DMS114 treated with DMSO at 0.1 percent for 48 hours (cell line): ENCODE measurements at regions not wholly inside any gene's neighbourhood (a gene's known extent, or its start where the extent isn't known, plus 50 kb on each side); places are given as distances from the start of the nearest gene placed in this dataset.
"Not testable (repeated sequence)": the region's sequence is repeated elsewhere in the genome, so short reads cannot be mapped to it uniquely, and the experiment has no call there.

ENCODE experiments used
- DNase-seq: peaks from one replicate; lab custom pipeline; 2025; ENCODE audit not compliant: unreplicated experiment; lab: John Stamatoyannopoulos, UW

DNA sequence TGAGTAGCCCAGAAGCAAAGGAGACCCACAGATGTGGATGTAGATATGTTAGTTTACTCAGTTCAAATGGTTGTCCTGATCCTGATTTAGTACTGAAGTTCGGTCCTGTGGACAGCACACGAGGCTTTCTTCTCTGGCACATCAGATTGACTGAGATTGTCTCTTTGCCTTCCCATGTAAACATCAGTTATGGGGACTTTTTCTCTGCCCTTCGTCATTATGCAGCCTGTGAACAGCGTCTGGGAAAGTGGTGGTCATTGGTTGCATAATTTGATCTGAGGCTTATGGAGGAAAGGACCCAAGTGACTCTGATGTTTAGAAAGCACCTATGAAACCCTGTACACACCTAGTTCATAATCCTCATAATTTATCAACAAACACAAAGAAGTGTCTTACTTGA lies 264.5 kb upstream of the SGCG start:
- DNase-seq = not testable (repeated sequence)

DNA sequence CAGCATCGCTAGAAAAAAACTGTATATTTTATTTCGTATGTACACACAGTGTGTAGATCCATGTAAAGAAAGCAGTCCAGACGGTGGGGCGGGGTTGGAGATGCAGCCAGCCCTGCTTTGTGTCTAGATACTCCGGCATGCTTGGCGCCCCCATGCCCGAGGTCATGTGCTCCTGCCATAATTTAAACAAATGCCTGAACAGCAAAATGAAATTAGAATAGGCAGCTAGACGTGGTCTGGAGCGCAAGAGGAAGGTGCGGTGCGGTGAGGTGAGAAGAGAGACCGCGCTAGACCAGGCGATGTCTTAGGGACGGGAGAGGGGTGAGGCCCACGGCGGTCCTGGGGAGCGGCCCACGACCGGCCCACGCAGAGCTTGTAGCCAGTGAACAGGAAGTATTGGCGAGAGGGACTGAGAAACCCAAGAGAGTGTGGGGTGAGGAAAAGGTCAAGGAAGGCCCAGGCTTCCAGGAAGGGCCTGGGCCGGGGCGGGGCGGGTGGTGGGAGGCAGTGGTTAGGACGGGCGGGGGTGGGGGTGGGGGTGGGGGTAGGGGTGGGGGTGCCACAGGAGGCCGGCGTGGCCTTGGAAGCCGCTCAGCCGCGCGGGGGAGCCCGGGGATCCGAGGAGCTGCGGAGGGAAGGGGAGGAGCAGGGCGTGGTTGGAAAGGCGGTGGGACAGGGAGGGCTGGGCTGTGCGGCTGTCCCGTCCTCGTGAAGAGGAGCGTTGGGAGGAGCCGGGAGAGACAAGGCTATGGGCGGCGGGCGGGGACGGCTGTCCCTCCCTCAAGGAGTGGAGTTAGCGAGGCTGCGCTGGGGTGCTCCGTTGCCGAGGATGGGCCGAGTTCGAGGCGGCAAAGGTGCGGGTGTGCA lies 254.7 kb upstream of the SGCG start:
- peak; percentile 49 for DNase-seq

DNA sequence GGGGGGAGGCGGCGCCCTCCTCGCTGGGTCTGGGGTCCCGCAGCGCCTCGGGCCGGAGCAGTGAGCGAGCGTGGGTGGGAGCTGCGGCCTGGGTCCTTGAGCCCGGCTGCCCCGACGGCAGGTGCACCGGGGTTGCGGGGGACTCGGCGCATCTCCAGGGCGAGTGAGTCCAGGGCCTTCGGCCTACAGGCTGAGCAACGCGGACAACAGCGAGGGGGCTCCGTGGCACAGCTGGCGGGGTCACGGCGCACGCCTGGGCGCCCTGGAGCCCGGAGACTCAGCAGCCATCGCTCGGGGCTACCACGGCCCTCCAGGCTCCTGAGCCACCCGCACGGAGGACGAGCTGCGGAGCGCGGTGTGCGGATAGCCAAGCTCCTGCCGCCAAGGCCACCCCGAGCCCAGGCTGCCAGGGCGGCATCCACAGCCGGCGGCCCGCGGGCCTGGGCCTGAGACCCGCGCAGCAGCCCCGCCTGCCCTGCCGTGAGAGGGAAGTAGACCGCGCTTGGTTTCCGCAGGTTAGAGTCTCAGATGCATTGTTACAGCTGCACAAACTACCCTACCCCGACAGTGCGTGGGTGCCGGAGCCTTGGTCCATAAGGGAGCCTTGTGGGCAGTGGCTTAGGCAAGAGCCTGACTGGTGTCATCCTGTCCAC lies 253.9 kb upstream of the SGCG start:
- DNase-seq = no peak

DNA sequence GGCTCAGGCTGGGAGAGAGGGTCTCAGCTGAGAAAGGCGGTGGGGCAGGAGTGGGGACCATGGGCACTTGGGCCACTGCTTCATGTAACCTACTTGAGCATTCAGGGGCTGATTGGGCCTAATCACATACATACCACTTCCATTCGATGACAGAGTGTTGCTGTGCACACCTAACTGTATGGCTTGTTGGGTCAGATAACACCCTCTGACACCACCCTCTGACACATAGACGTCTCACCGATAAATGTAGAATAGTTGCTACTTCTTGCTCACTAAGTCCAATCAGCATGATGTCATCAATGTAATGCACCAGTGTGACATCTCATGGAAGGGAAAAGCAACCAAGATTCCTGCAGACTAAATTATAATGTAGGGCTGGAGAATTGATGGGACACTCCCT lies 252.9 kb upstream of the SGCG start:
- not testable (repeated sequence) for DNase-seq

DNA sequence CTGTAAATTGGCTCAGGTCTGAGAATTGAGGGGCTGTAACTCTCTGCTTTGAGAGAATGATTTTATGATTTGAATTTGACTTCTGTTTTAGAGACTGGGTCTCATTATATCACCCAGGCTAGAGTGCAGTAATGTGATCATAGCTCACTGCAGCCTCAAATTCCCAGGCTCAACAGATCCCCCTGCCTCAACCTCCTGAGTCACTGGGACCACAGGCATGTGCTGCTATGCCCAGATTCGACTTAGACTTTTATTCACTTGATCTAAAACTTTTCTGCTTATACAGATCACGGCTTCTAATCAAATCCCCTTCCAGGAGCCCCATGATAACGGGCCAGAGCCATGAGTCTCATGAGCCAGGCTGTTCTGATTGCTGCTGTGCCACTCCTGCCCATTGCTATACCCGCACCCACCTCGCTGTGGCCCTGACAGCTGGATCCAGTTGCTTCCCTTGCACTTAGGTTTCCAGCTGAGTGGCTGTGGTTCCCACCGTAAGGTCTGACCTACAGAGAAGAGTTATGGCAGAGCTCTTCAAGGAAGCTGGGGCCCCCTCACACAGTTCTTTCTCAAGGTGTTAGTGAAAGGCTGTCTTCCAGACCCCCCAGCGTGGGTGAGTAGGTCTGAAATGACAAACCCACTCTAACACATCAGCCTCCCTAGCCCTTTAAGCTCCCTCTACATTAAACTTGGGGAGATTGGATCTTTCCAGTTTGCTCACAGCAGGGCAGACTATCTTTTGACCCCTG lies 251.2 kb upstream of the SGCG start:
- no peak for DNase-seq

DNA sequence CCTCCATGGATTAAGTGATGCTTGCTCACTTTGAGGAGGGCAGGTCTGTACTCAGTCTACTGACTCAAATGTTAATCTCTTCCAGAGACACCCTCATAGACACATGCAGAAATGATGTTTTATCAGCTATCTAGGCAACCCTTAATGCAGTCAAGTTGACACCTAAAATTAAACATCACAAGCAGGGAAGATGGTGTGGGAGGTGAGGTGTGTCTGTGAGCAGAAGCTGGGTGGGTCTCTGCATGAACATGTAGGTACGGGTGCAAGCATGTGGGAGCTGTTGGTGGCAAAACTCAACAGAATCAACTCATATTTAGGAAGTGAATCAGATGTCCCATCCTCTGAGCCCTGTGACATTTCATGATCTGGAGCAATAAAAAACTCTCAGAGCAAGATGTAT lies 249.2 kb upstream of the SGCG start:
- DNase-seq = no peak

DNA sequence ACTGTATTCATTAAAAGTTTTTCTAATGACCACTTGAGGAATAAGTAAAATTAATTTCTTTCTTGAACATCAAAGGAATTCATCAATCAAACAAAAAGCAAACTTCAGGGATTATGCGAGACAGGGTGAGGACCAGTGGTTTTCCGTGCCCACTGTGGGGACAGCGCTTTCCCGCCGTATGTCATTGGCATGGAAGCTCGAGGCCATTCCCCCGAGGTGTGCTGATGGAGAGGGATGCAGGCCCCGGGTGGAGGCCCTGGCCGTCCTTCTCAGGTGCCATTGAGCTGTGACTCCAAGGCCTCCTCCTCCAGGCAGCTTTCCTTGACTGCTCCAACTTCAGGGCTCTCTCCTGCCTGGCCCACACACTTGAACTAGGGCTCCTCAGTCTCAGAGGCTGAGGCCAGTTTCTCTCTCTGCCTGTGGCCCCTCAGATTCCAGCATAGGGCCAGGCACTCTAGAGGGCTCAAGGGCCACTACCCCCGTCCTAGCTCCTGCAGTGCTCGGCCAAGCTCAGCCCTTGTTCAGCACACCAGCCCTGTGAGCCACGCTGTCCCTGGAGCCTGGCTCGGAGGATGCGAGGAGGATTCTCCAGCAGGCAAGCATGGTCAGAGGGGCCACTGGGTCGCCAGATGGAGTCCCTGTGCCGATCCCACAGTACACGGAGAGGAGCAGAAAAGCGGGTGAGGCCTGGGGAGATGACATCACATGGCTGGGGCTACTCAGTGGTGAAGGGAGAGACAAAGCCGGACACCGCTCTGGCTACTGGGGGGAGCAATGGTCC lies 248.0 kb upstream of the SGCG start:
- DNase-seq = not testable (repeated sequence)

DNA sequence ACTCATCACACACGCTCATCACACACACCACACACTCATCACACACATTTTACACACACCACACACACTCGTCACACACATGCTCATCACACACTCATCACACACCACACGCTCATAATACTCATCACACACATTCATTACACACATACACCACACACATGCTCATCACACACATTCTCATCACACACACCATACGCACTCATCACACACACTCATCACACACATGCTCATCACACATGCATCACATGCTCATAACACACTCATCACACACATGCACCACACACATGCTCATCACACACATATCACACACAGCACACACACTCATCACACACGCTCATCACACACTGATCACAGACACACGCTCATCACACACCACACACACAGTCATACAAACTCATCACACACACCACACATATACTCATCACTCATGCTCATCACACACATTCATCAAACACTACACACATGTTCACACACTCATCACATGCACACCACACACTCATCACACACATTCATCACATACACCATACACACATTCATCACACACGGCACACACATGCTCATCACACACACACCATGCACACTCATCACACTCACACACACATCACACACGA lies 247.1 kb upstream of the SGCG start:
- DNase-seq = no peak

DNA sequence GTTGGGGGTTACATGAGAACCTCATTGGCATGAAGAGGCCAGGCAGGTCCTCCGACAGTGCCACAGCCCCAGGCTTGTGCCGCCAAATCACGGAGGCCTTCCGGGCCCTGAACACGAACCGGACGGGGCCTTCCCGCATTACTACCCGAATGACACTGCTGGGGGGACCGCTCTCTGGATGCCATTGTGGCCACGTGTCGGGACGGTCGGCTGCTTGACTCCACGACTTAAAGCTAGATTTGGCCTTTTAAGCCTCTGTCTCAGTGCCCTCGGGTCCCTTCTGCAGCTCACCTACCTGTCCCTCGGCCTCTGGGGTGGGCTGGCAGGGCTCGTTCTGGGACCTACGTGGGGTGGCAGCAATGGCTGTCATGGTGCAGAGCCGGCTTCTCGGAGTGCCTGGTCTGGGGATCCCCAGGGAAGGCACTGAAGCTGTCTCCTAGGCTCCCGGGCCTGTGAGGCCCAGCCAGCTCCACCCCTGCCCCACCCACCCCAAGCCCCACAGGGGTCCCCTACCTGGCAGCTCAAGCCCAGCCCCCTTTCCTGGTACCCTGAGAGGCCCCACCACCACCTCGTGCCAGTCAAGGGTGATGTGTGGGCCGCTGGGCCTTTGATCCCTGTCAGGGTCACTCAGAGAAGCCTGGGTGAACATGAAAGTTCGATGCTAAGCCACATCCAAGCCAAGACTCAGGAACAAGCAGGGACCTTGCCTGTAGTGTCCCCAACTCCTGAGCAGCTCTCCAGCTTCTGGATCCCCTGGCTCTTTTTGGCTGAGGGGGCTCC lies 245.8 kb upstream of the SGCG start:
- no peak for DNase-seq

DNA sequence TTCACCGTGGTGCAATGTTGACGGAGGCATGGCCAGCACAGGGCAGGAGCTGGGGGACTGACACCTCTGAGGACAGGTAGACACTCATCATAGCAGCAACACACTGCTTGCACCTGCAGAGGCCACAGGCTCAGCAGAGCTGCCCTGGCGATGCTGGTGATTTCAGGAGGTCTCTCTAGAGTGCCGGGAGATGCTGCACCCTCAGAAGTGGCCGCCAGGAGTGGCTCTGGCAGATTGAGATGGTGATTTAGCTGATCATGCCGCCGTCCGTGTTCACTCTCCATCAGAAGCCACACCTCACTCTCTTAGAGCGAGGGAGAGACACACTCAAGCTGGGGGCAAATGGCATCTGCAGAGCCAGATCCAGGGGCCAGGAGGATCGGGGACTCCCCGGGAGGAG lies 244.6 kb upstream of the SGCG start:
- DNase-seq = no peak

DNA sequence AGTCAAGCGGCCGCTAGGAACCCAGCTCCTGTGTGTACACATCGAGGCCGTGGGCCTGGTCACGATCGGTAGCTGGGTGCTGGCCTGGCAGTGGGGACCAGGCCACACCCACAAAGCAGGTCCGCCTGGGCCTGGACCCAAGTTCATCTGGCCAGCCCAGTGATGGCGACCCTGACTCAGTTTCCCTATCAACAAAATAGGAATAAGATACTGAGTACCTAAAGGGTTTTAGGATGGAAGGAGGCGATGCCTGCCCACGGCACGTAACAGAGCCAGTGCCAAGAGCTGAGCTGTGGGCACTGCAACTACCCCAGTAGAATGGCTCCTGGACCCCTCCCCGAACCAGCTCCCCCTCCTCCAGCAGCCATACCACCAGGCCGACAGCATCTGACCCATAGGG lies 243.5 kb upstream of the SGCG start:
- DNase-seq = no peak

DNA sequence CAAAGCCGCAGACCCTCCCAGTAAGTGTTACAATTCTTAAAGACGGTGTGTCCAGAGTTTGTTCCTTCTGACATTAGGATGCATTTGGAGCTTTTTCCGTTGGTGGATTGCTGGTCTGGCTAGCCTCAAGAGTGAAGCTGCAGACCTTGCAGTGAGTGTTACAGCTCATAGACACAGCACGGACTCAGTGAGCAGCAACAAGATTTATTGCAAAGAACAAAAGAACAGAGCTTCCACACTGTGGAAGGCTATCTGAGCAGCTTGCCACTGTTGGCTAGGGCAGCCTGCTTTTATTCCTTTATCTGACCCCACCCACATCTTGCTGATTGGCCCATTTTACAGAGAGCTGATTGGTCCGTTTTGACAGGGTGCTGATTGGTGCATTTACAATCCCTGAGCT lies 242.8 kb upstream of the SGCG start:
- no peak for DNase-seq

DNA sequence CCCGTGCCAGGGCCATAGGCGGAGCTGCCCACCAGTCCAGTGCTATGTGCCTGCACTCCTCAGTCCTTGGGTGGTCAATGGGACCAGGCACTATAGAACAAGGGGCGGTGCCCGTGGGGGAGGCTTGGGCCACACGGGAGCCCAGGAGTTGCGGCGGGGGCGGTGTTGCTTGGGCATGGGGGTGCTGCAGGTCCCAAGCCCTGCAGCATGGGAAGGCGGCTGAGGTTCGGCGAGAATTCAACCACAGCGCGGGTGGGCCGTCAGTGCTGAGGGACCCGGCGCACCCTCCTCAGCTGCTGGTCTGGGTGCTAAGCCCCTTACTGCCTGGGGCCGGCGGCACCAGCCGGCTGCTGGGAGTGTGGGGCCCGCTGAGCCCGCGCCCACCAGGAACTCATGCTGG lies 242.2 kb upstream of the SGCG start:
- no peak for DNase-seq

DNA sequence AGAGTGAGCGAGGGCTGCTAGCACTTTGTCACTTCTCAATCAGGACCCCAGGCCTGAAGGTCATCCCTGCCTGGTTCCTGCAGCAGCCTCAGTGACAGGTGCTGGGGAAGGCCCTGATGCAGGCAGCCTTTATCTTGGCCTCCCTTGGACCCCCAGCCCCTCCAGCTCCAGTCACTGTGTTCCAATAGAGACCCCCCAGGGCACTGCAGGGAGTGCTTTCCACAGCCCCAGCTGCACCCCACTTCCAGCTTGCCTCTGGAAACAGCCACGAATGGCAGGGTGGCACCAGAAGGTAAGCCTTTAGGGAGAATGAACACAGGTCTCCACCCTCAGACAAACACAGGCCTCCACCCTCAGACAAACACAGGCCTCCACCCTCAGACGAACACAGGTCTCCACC lies 241.6 kb upstream of the SGCG start:
- DNase-seq = no peak

DNA sequence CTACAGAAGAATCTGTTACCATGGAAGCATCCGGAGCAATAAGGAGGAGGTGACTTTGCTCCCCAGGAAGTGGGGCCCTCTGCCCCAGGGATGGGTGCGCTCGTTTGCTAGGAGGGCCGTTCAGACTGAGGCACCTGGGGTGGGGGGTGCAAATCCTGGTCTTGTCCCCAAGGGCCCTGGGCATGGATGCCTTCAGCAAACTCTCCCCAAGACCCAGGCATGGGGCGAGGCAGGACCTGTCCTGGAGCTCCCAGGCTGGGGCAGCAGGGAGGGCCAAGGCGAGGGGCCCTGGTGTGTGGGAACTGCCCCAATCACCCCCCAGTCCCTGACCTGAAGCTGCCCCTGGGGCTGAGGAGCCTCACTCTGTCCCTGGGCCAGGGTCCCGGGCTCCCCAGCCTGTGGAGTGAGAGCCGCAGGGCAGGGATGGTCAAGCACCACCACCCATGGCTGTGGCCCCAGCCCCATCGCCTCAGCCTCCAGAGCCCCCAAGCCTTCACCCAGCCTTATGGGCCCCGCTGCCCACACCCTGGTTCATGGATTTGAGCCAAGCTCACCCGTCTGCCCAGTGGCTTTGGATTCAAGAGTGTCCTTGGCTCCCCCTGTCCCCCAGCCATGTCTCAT lies 240.6 kb upstream of the SGCG start:
- DNase-seq = no peak

DNA sequence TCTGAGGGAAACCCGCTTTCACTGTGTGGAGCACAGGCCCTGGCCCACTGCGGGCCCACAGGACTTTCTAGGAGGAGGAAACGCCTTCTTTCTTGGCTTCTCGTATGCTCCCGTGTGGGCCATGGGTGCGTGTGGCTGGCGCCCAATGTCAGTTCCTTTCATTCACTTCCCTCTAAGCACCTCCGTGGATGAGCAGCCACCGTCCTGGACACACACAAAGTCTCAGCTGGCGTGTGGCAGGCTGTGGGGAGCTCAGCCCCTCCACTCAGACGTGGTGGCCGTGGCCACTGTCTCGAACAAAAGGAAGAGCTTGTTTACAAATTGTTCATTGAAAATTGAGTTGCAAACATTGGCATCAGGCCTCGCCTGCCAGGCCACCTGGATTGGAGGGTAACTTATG lies 240.0 kb upstream of the SGCG start:
- DNase-seq = no peak

DNA sequence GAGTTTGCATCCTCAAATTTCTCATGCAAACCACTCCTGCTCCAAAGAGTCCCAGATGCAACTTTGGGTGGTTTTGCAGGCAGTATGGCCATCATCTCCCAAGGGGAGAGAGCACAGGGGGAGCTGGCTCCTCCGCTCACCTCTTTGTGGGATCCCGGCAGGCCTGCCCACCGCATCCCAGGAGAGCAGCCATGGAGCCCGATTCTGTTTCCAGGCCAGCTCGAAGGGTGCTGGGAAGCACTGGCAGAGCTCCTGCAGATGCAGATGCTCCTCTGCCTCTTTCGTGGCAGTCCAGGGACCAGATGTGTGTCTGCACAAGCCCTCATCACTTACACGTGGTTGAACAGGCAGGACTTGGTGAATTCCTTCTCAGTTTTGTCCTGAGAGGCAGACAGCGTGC lies 239.3 kb upstream of the SGCG start:
- DNase-seq = not testable (repeated sequence)

DNA sequence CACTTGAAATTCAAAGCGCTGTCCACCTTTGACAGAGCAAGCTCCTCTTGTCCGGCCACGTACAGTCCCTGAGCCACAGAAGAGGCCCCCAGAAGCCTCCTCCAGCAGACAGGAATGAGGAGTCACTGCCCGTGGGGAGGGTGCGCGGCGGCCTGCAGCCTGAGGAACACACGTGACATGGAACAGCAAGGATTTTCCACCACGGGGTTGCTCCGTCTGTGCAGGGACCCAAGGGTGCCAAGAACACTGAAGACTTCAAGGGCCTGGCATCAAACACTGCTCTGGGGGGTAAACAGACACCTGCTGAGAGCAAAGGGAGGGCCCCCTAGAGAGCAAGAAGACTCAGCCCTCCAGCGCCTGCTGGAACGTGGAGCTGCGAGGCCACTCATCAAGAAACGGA lies 237.9 kb upstream of the SGCG start:
- DNase-seq = not testable (repeated sequence)

DNA sequence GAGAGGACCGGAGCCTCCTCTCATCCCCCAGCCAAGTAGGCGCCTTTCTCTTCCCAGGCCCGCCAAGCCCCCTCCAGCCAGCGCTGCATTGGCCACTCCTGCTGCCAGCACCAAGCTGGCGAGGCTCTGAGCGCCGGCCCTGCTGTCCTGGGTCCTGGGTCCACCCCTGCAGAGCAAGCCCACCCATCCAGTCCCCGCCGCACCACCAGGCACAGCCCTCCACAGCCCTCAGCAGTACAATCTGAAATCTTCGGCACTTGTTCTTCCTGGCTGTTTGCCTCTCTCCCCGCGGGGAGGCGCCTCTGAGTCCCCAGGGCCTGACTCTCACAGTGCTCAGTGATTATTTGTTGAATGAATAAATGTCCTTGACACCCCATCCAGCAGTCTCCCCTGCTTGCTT lies 236.4 kb upstream of the SGCG start:
- no peak for DNase-seq
